HepG2 (cell line): ENCODE measurements at regions not wholly inside any gene's neighbourhood (a gene's known extent, or its start where the extent isn't known, plus 50 kb on each side); places are given as distances from the start of the nearest gene placed in this dataset.

Experiments used
- ATAC-seq: fragments of 200-7000 bp; cut with Tn5 transposase; 3 replicates; pipeline ENCODE4 v1.9.1; 2020; ENCODE audit warnings: mild to moderate bottlenecking, moderate library complexity
- BruUV-seq: library from RNA; stranded (reverse); fragments of 400-500 nt; replicated peaks from 2 replicates; lab custom pipeline; 2021; lab: Mats Ljungman, UMichigan
- CTCF ChIA-PET: fragments of 300-600 bp; formaldehyde crosslinking; extraction: SDS; loops from one replicate; lab custom pipeline; 2021; ENCODE audit warnings: low total read pairs, inconsistent platforms, low intra/inter-chr PET ratio; lab: Yijun Ruan, JAX
- POLR2A ChIA-PET: fragments of 350-600 bp; sonication (Branson Sonifier 250); formaldehyde crosslinking; loops from one replicate; lab custom pipeline; 2020; ENCODE audit warnings: antibody characterized with exemption, inconsistent platforms; lab: Yijun Ruan, JAX
- DNase-seq: peaks from one replicate; pipeline ENCODE4 v3.0.0-alpha.2; 2015; ENCODE audit warnings: low spot score
- FAIRE-seq: peaks from 3 replicates; lab custom pipeline; 2011; peaks lifted over from hg19 to GRCh38; lab: Jason Lieb, UNC
- H2AFZ ChIP-seq: one replicate; pipeline ENCODE4 v1.6.1; 2011; ENCODE audit warnings: low read length, inconsistent platforms
- H3K27ac ChIP-seq: fragments of 300-600 bp; 3 replicates; pipeline ENCODE4 v1.8.0; 2011; ENCODE audit warnings: mixed run types, mild to moderate bottlenecking, mixed read lengths, low read length, inconsistent platforms; ENCODE audit not compliant: insufficient read depth; ENCODE audit errors: extremely low read length
- H3K27me3 ChIP-seq, 2 experiments: fragments of 200-600 bp in 1 of 2; 2 replicates in 1 of 2; 3 replicates in 1 of 2; pipeline versions ENCODE4 v1.6.0 to v1.8.0; 2011; ENCODE audit warnings: low read length in 2 of 2, mild to moderate bottlenecking in 2 of 2, moderate library complexity in 2 of 2, inconsistent platforms in 1 of 2; ENCODE audit not compliant: insufficient read depth in 2 of 2, control insufficient read depth in 1 of 2
- H3K36me3 ChIP-seq, 2 experiments: fragments of 200-600 bp in 1 of 2; replicated peaks in 1 of 2; 2 replicates in 1 of 2; 3 replicates in 1 of 2; pipeline versions ENCODE4 v1.5.1 to v1.8.0; 2011; ENCODE audit warnings: low read length in 2 of 2, inconsistent platforms in 1 of 2; ENCODE audit not compliant: insufficient read depth in 2 of 2, control insufficient read depth in 1 of 2
- H3K4me1 ChIP-seq: 2 replicates; pipeline ENCODE4 v1.5.1; 2012; ENCODE audit warnings: low read length, inconsistent platforms; ENCODE audit not compliant: insufficient read depth
- H3K4me2 ChIP-seq: 2 replicates; pipeline ENCODE4 v1.6.0; 2011; ENCODE audit warnings: low read depth, low read length, inconsistent platforms
- H3K4me3 ChIP-seq, 3 experiments: fragments of 200-600 bp in 1 of 3; sonication (generic), shearing (Covaris generic) in 1 of 3; replicated peaks in 1 of 3; 2 replicates each; pipeline ENCODE4 v1.5.1; 2011 to 2016; ENCODE audit warnings: low read length in 3 of 3, inconsistent platforms in 2 of 3, low read depth in 2 of 3, mild to moderate bottlenecking in 2 of 3, control low read depth in 1 of 3, mixed read lengths in 1 of 3; ENCODE audit not compliant: insufficient read depth in 1 of 3
- H3K79me2 ChIP-seq: one replicate; pipeline ENCODE4 v1.6.1; 2011; ENCODE audit warnings: low read length, inconsistent platforms; ENCODE audit not compliant: insufficient read depth
- H3K9ac ChIP-seq: 2 replicates; pipeline ENCODE4 v1.6.0; 2011; ENCODE audit warnings: mild to moderate bottlenecking, low read depth, low read length, inconsistent platforms; ENCODE audit not compliant: insufficient read depth
- H3K9me3 ChIP-seq: 2 replicates; pipeline ENCODE4 v1.5.1; 2012; ENCODE audit warnings: mild to moderate bottlenecking, low read length
- H4K20me1 ChIP-seq: 2 replicates; pipeline ENCODE4 v1.6.0; 2011; ENCODE audit warnings: inconsistent platforms, mild to moderate bottlenecking, low read length, moderate library complexity; ENCODE audit not compliant: insufficient read depth
- FLYWCH1 ChIP-seq: sonication (generic); formaldehyde crosslinking; IDR thresholded peaks from 2 replicates; pipeline ENCODE4 v1.8.1; 2023; ENCODE audit warnings: mild to moderate bottlenecking, missing genetic modification reagents
- HNRNPUL1 ChIP-seq: fragments of 200-400 bp; formaldehyde crosslinking; IDR thresholded peaks from 2 replicates; pipeline ENCODE4 v1.6.1; 2017; ENCODE audit warnings: low read depth, mild to moderate bottlenecking, low read length, moderate library complexity
- MAFF ChIP-seq: IDR thresholded peaks from 2 replicates; pipeline ENCODE4 v1.6.1; 2011; ENCODE audit warnings: low read depth, low read length, improper control_type of control experiment
- MAFK ChIP-seq, 2 experiments: IDR thresholded peaks in 1 of 2; conservative IDR thresholded peaks in 1 of 2; 2 replicates each; pipeline ENCODE4 v1.6.1; 2011; ENCODE audit warnings: improper control_type of control experiment in 2 of 2, low read length in 2 of 2
- MTF1 ChIP-seq: sonication (generic); formaldehyde crosslinking; IDR thresholded peaks from 2 replicates; pipeline ENCODE4 v1.5.0; 2020; ENCODE audit warnings: missing genetic modification reagents
- NAIF1 ChIP-seq: sonication (generic); formaldehyde crosslinking; IDR thresholded peaks from 2 replicates; pipeline ENCODE4 v1.5.0; 2020; ENCODE audit warnings: mild to moderate bottlenecking, missing genetic modification reagents, borderline replicate concordance
- NR2C2 ChIP-seq: sonication (generic); formaldehyde crosslinking; IDR thresholded peaks from 2 replicates; pipeline ENCODE4 v1.4.0; 2020; ENCODE audit warnings: missing genetic modification reagents, mild to moderate bottlenecking, moderate library complexity, borderline replicate concordance
- PCBP2 ChIP-seq: fragments of 200-400 bp; formaldehyde crosslinking; optimal IDR thresholded peaks from 2 replicates; pipeline ENCODE3; 2018; ENCODE audit warnings: low read length, low read depth; ENCODE audit not compliant: poor library complexity, severe bottlenecking
- ZBTB7A ChIP-seq: sonication (generic); formaldehyde crosslinking; IDR thresholded peaks from 2 replicates; pipeline ENCODE4 v1.8.0; 2022; ENCODE audit warnings: mild to moderate bottlenecking, missing genetic modification reagents
- ZNF160 ChIP-seq: sonication (generic); formaldehyde crosslinking; IDR thresholded peaks from 2 replicates; pipeline ENCODE4 v1.8.0; 2022; ENCODE audit warnings: mild to moderate bottlenecking, inconsistent platforms, missing genetic modification reagents
- ZNF20 ChIP-seq: sonication (generic); formaldehyde crosslinking; IDR thresholded peaks from 2 replicates; pipeline ENCODE4 v1.4.0; 2020; ENCODE audit warnings: mild to moderate bottlenecking, moderate library complexity, missing genetic modification reagents
- WGBS: methylation state at CpG from one replicate; pipeline ENCODE4 v1.1.6; 2017; ENCODE audit warnings: low lambda C conversion rate; 5-methylcytosine and 5-hydroxymethylcytosine counted together
- in situ Hi-C: cut with HindIII; loops from 2 replicates; pipeline ENCODE4 v1.10.0; 2017; ENCODE audit warnings: low pct_unique_long_range_greater_than_20kb; ENCODE audit not compliant: extremely low pct_ligation_motif_present
- intact Hi-C: fragments of 100-400 bp; cut with micrococcal nuclease; formaldehyde crosslinking; loops from one replicate; pipeline ENCODE4 v1.10.0; 2022; ENCODE audit not compliant: unreplicated experiment
- TF ChIP-seq, protein P1 (sequence below): sonication (generic); formaldehyde crosslinking; conservative IDR thresholded peaks from 2 replicates; pipeline ENCODE4 v1.5.0; 2020; ENCODE audit warnings: missing genetic modification reagents
- TF ChIP-seq, protein P2 (sequence below), 2 experiments: sonication (generic) in 1 of 2; formaldehyde crosslinking in 1 of 2; IDR thresholded peaks; 2 replicates each; pipeline versions ENCODE4 v1.5.1 to v1.6.1; 2011 to 2020; ENCODE audit warnings: borderline replicate concordance in 1 of 2, low read depth in 1 of 2, low read length in 1 of 2, mild to moderate bottlenecking in 1 of 2, missing genetic modification reagents in 1 of 2, moderate library complexity in 1 of 2
- TF ChIP-seq, protein P3 (sequence below): sonication (generic); formaldehyde crosslinking; IDR thresholded peaks from 2 replicates; pipeline ENCODE4 v1.8.1; 2023; ENCODE audit warnings: mild to moderate bottlenecking, missing genetic modification reagents
- TF ChIP-seq, protein P4 (sequence below): sonication (generic); formaldehyde crosslinking; IDR thresholded peaks from 2 replicates; pipeline ENCODE4 v1.4.0; 2020; ENCODE audit warnings: missing genetic modification reagents, borderline replicate concordance

DNA sequence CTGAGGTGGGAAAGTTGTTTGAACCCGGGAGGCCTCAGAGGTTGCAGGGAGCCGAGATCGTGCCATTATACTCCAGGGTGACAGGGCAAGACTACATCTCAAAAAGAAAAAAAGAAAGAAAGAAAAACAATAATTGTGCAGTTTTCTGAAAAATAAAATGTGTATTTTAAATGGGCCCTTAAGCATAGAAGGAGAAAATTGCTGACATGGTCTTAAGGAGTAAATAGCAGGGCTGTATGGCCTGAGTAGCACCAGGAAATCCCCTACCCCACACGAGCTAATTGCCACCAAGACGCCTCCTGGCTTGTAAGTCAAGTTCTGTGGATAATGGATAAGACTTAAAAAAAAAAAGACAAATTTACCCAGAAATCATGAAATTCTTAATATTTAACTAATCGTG lies 271.4 kb upstream of the NCKAP5 start (continued):
- peak; percentile 73 to 79 for TF ChIP-seq MAFK (conservative IDR thresholded peaks at IDR 0.05 in 1 of 2, IDR thresholded peaks at IDR 0.05 in 1 of 2; ENCODE audit: low read length in 2 of 2)
- TF ChIP-seq, protein P1, sequence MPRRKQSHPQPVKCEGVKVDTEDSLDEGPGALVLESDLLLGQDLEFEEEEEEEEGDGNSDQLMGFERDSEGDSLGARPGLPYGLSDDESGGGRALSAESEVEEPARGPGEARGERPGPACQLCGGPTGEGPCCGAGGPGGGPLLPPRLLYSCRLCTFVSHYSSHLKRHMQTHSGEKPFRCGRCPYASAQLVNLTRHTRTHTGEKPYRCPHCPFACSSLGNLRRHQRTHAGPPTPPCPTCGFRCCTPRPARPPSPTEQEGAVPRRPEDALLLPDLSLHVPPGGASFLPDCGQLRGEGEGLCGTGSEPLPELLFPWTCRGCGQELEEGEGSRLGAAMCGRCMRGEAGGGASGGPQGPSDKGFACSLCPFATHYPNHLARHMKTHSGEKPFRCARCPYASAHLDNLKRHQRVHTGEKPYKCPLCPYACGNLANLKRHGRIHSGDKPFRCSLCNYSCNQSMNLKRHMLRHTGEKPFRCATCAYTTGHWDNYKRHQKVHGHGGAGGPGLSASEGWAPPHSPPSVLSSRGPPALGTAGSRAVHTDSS (CRISPR knock-in tag) = no peak
- no peak for TF ChIP-seq HNRNPUL1
- TF ChIP-seq MAFF = peak; percentile 53; the same call in 1 of the 2 replicates

DNA sequence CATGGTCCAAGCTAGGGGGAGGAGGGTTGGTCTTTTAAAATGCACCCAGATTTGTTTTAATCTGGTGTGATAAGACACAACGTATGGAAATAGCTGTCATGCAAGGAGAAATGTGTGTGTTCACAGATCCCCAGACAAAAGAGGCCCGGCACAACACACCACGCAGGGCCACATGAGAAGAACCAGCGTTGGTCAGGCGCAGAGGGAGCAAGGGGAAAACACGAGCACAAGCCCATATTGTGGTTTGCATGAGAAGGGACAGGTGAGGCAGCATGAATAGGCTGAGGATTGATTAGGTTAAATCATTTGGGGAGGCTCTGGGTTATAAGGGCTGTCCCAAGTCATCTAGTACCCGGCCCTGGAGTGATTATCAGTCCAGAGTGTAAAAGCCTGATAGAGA lies 272.5 kb upstream of the NCKAP5 start:
- no TSS peak for BruUV-seq
- Histone ChIP-seq H3K27me3 (no peaks in the 10 kb centered on the region), H3K9me3 (no peaks in the 10 kb centered on the region), H3K9ac (no peak overlapping the region), H3K36me3 (no peaks in the 10 kb centered on the region), H3K4me3 (no peak overlapping the region), H3K4me1 (no peaks in the 10 kb centered on the region), H3K27ac (no peak overlapping the region), H3K4me2 (no peak overlapping the region), H4K20me1 (no peaks in the 10 kb centered on the region), H2AFZ (no peak overlapping the region), H3K79me2 (no peaks in the 10 kb centered on the region)
- CTCF ChIA-PET = no interaction called here
- WGBS = 47% methylated on average over 7 of the region's 7 CpGs
- FAIRE-seq (no peak), ATAC-seq (no peak), DNase-seq (no peak)
- intact Hi-C loops (loop anchor here (10.0 kb wide), 1 partner anchor 1576 kb away; no protein-coding TSS in a partner anchor), in situ Hi-C loops (loop anchor here (10.0 kb wide), 1 partner anchor 1186 kb away; no protein-coding TSS in a partner anchor)
- POLR2A ChIA-PET = no interaction called here
- no peak for TF ChIP-seq NAIF1 (CRISPR knock-in tag)
- no peak for TF ChIP-seq NR2C2 (CRISPR knock-in tag)
- TF ChIP-seq, protein P2, sequence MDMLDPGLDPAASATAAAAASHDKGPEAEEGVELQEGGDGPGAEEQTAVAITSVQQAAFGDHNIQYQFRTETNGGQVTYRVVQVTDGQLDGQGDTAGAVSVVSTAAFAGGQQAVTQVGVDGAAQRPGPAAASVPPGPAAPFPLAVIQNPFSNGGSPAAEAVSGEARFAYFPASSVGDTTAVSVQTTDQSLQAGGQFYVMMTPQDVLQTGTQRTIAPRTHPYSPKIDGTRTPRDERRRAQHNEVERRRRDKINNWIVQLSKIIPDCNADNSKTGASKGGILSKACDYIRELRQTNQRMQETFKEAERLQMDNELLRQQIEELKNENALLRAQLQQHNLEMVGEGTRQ (IDR thresholded peaks at IDR 0.05; ENCODE audit: low read depth, low read length) = no peak
- TF ChIP-seq, protein P2 (CRISPR knock-in tag; IDR thresholded peaks at IDR 0.05; ENCODE audit: borderline replicate concordance) = no peak
- TF ChIP-seq ZBTB7A (CRISPR knock-in tag) = no peak
- no peak for TF ChIP-seq FLYWCH1
- TF ChIP-seq ZNF20 (CRISPR knock-in tag) = no peak
- no peak for TF ChIP-seq PCBP2
- TF ChIP-seq, protein P3, sequence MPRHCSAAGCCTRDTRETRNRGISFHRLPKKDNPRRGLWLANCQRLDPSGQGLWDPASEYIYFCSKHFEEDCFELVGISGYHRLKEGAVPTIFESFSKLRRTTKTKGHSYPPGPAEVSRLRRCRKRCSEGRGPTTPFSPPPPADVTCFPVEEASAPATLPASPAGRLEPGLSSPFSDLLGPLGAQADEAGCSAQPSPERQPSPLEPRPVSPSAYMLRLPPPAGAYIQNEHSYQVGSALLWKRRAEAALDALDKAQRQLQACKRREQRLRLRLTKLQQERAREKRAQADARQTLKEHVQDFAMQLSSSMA = no peak
- TF ChIP-seq, protein P4, sequence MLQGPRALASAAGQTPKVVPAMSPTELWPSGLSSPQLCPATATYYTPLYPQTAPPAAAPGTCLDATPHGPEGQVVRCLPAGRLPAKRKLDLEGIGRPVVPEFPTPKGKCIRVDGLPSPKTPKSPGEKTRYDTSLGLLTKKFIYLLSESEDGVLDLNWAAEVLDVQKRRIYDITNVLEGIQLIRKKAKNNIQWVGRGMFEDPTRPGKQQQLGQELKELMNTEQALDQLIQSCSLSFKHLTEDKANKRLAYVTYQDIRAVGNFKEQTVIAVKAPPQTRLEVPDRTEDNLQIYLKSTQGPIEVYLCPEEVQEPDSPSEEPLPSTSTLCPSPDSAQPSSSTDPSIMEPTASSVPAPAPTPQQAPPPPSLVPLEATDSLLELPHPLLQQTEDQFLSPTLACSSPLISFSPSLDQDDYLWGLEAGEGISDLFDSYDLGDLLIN (CRISPR knock-in tag) = no peak
- no peak for TF ChIP-seq MTF1 (CRISPR knock-in tag)
- TF ChIP-seq ZNF160 = no peak
